Stomach (tissue), 4 donors: ENCODE measurements at regions not wholly inside any gene's neighbourhood (a gene's known extent, or its start where the extent isn't known, plus 50 kb on each side); places are given as distances from the start of the nearest gene placed in this dataset.
"Not testable (repeated sequence)": the region's sequence is repeated elsewhere in the genome, so short reads cannot be mapped to it uniquely, and the experiment has no call there.

Experiments used
- CTCF ChIP-seq, 7 experiments: fragments of 450-650 bp in 4 of 7; fragments of 200-600 bp in 3 of 7; sonication (generic) in 3 of 7; IDR thresholded peaks; one replicate each; pipeline ENCODE4 v1.5.1; 2016 to 2019; ENCODE audit warnings: antibody characterized with exemption in 7 of 7, control low read depth in 2 of 7, mild to moderate bottlenecking in 1 of 7
- EP300 ChIP-seq: sonication (generic); formaldehyde crosslinking; IDR thresholded peaks from one replicate; pipeline ENCODE4 v1.6.1; 2017; ENCODE audit warnings: antibody characterized with exemption
- POLR2A ChIP-seq, 4 donors: fragments of 450-650 bp; IDR thresholded peaks; one replicate each; pipeline ENCODE4 v1.6.1; 2016; ENCODE audit warnings: antibody characterized with exemption in 4 of 4, control low read depth in 2 of 4, mild to moderate bottlenecking in 1 of 4, moderate library complexity in 1 of 4
- POLR2AphosphoS5 ChIP-seq, 3 donors: sonication (generic); formaldehyde crosslinking; IDR thresholded peaks; one replicate each; pipeline ENCODE4 v1.6.1; 2016; ENCODE audit warnings: antibody characterized with exemption in 3 of 3

GRCh38 chrX:81974413-81974812, 772.5 kb downstream of the SH3BGRL start:
- not testable (repeated sequence) for TF ChIP-seq POLR2A (IDR thresholded peaks at IDR 0.05); CTCF (IDR thresholded peaks at IDR 0.05); EP300; POLR2AphosphoS5 (IDR thresholded peaks at IDR 0.05)
